HEK293 (cell line): ENCODE measurements at regions not wholly inside any gene's neighbourhood (a gene's known extent, or its start where the extent isn't known, plus 50 kb on each side); places are given as distances from the start of the nearest gene placed in this dataset.

Experiments used
- BCL11A ChIP-seq: fragments of 450-650 bp; formaldehyde crosslinking; IDR thresholded peaks from 2 replicates; pipeline ENCODE4 v1.5.1; 2016; ENCODE audit warnings: low read depth, missing biosample characterization, missing genetic modification characterization
- CTCF ChIP-seq: fragments of 450-650 bp; formaldehyde crosslinking; IDR thresholded peaks from 2 replicates; pipeline ENCODE4 v1.5.1; 2016; ENCODE audit warnings: missing biosample characterization, missing genetic modification characterization
- ZNF433 ChIP-seq: fragments of 450-650 bp; formaldehyde crosslinking; IDR thresholded peaks from 2 replicates; pipeline ENCODE4 v1.5.1; 2016; ENCODE audit warnings: missing biosample characterization, missing genetic modification characterization, low read depth
- ZNF76 ChIP-seq: fragments of 450-650 bp; formaldehyde crosslinking; IDR thresholded peaks from 2 replicates; pipeline ENCODE4; 2016; ENCODE audit warnings: low read depth, missing biosample characterization, missing genetic modification characterization, borderline replicate concordance
- TF ChIP-seq, protein P1 (sequence below): fragments of 450-650 bp; formaldehyde crosslinking; IDR thresholded peaks from 2 replicates; pipeline ENCODE4 v1.5.1; 2017; ENCODE audit warnings: missing biosample characterization, missing genetic modification characterization

DNA sequence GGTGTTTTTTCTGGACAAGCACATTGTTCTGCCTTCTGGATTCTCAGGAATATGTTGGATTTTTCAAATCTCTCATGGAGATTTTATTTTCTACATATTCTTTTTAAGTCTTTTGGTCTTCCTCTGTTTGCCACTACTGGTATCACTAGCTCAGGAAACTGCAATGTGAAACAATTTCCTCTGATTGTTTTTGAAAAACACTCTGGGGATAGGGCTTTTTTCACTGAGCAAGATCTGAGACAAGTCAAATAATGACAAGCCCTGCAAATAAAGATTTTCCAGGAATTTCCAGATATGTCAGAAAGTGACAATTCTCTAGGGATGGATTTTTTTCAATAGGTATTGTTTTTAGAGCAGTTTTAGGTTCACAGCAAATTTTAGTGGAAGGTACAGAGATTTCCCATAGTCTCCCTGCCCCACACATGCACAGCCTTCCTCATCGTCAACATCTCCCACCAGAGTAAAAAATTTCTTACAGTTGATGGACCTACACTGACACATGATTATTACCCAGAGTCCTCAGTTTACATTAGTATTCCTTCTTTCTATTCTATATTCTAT is 86.9 kb upstream of the TMEM161B start:
- TF ChIP-seq, protein P1, sequence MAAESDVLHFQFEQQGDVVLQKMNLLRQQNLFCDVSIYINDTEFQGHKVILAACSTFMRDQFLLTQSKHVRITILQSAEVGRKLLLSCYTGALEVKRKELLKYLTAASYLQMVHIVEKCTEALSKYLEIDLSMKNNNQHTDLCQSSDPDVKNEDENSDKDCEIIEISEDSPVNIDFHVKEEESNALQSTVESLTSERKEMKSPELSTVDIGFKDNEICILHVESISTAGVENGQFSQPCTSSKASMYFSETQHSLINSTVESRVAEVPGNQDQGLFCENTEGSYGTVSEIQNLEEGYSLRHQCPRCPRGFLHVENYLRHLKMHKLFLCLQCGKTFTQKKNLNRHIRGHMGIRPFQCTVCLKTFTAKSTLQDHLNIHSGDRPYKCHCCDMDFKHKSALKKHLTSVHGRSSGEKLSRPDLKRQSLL, result no peak
- TF ChIP-seq BCL11A (tag by site-specific recombination), result no peak
- no peak for TF ChIP-seq ZNF433
- TF ChIP-seq CTCF (tag by site-specific recombination), result no peak
- no peak for TF ChIP-seq ZNF76
